SK-N-SH (cell line): ENCODE measurements at regions not wholly inside any gene's neighbourhood (a gene's known extent, or its start where the extent isn't known, plus 50 kb on each side); places are given as distances from the start of the nearest gene placed in this dataset.
"Not testable (repeated sequence)": the region's sequence is repeated elsewhere in the genome, so short reads cannot be mapped to it uniquely, and the experiment has no call there.

ENCODE experiments used
- CTCF ChIA-PET: fragments of 300-600, 350-600 bp; formaldehyde crosslinking; extraction: SDS; loops from one replicate; lab custom pipeline; 2021; lab: Yijun Ruan, JAX
- POLR2A ChIA-PET: fragments of 350-600 bp; sonication (Branson Sonifier 250); formaldehyde crosslinking; extraction: SDS; loops from one replicate; lab custom pipeline; 2020; ENCODE audit warnings: antibody characterized with exemption, inconsistent platforms; lab: Yijun Ruan, JAX
- DNase-seq: peaks from one replicate; pipeline ENCODE4 v3.0.0; 2012
- H2AFZ ChIP-seq: fragments of 200-600 bp; sonication (generic); 2 replicates; pipeline ENCODE4 v1.8.1; 2016; ENCODE audit warnings: antibody characterized with exemption, mild to moderate bottlenecking, low read depth
- H3F3A ChIP-seq: fragments of 200-600 bp; sonication (generic); replicated peaks from 2 replicates; pipeline ENCODE3; 2016; ENCODE audit warnings: antibody characterized with exemption, mild to moderate bottlenecking; ENCODE audit not compliant: insufficient read depth
- H3K27ac ChIP-seq, 2 experiments: fragments of 200-500 bp in 1 of 2; fragments of 200-600 bp in 1 of 2; sonication (Bioruptor generic) in 1 of 2; sonication (generic), shearing (Covaris generic) in 1 of 2; 2 replicates each; pipeline versions ENCODE4 v1.5.1 to v1.6.1; 2014 to 2016; ENCODE audit warnings: low read depth in 2 of 2, inconsistent platforms in 1 of 2, low read length in 1 of 2, mild to moderate bottlenecking in 1 of 2, mixed read lengths in 1 of 2
- H3K27me3 ChIP-seq: fragments of 200-600 bp; sonication (generic), shearing (Covaris generic); 2 replicates; pipeline ENCODE4 v1.6.1; 2016; ENCODE audit warnings: mixed run types; ENCODE audit not compliant: insufficient read depth
- H3K36me3 ChIP-seq, 2 experiments: fragments of 200-500 bp in 1 of 2; fragments of 200-600 bp in 1 of 2; sonication (Bioruptor generic) in 1 of 2; sonication (generic) in 1 of 2; replicated peaks in 1 of 2; 2 replicates each; pipeline versions ENCODE3 to v1.5.1; 2014 to 2016; ENCODE audit warnings: low read length in 1 of 2, mild to moderate bottlenecking in 1 of 2; ENCODE audit not compliant: insufficient read depth in 2 of 2, control insufficient read depth in 1 of 2
- H3K4me1 ChIP-seq, 2 experiments: fragments of 200-500 bp in 1 of 2; fragments of 200-600 bp in 1 of 2; sonication (Bioruptor generic) in 1 of 2; sonication (generic), shearing (Covaris generic) in 1 of 2; 2 replicates each; pipeline versions ENCODE4 v1.5.1 to v1.6.1; 2014 to 2016; ENCODE audit warnings: low read depth in 1 of 2, low read length in 1 of 2, mixed run types in 1 of 2; ENCODE audit not compliant: insufficient read depth in 2 of 2, control insufficient read depth in 1 of 2
- H3K4me2 ChIP-seq: fragments of 200-600 bp; sonication (generic), shearing (Covaris generic); 2 replicates; pipeline ENCODE4 v1.6.1; 2017; ENCODE audit warnings: mixed run types
- H3K4me3 ChIP-seq, 2 experiments: fragments of 200-500 bp in 1 of 2; fragments of 200-600 bp in 1 of 2; sonication (Bioruptor generic) in 1 of 2; sonication (generic), shearing (Covaris generic) in 1 of 2; 2 replicates each; pipeline versions ENCODE4 v1.5.1 to v1.8.1; 2014 to 2016; ENCODE audit warnings: low read depth in 2 of 2, inconsistent platforms in 1 of 2, low read length in 1 of 2, mild to moderate bottlenecking in 1 of 2, mixed read lengths in 1 of 2, moderate library complexity in 1 of 2
- H3K79me2 ChIP-seq: fragments of 200-600 bp; sonication (generic); 2 replicates; pipeline ENCODE4 v1.8.1; 2017; ENCODE audit warnings: mild to moderate bottlenecking; ENCODE audit not compliant: insufficient read depth
- H3K9ac ChIP-seq: fragments of 200-600 bp; sonication (generic); 2 replicates; pipeline ENCODE4 v1.6.1; 2017; ENCODE audit warnings: mixed run types
- H3K9me2 ChIP-seq: fragments of 200-600 bp; sonication (generic); 2 replicates; pipeline ENCODE4 v1.6.1; 2017; ENCODE audit warnings: mixed run types
- H3K9me3 ChIP-seq: fragments of 200-600 bp; sonication (generic); 2 replicates; pipeline ENCODE4 v1.6.1; 2017; ENCODE audit warnings: mixed run types, mild to moderate bottlenecking, moderate library complexity
- H4K20me1 ChIP-seq: fragments of 200-600 bp; sonication (generic); 2 replicates; pipeline ENCODE4 v1.6.1; 2017; ENCODE audit warnings: mild to moderate bottlenecking, mixed run types; ENCODE audit not compliant: insufficient read depth
- CHD2 ChIP-seq: fragments of 150-350 bp; IDR thresholded peaks from 2 replicates; pipeline ENCODE4 v1.6.1; 2018; ENCODE audit warnings: low read length; ENCODE audit not compliant: partially characterized antibody
- CTCF ChIP-seq: fragments of 200-600 bp; sonication (generic); IDR thresholded peaks from 2 replicates; pipeline ENCODE4 v1.6.1; 2017; ENCODE audit warnings: antibody characterized with exemption, mild to moderate bottlenecking, moderate library complexity
- EP300 ChIP-seq, 2 experiments: IDR thresholded peaks; 2 replicates each; pipeline versions ENCODE4 v1.4.0 to v1.6.1; 2012; ENCODE audit warnings: borderline replicate concordance in 1 of 2, low read depth in 1 of 2, low read length in 1 of 2
- FOXJ3 ChIP-seq: sonication (generic); formaldehyde crosslinking; IDR thresholded peaks from 2 replicates; pipeline ENCODE4 v1.5.1; 2020; ENCODE audit warnings: mild to moderate bottlenecking, missing genetic modification reagents
- IRF3 ChIP-seq: fragments of 150-350 bp; IDR thresholded peaks from 2 replicates; pipeline ENCODE4 v1.6.1; 2016; ENCODE audit warnings: mild to moderate bottlenecking, low read depth, low read length
- JUND ChIP-seq: IDR thresholded peaks from 2 replicates; pipeline ENCODE4 v1.4.0; 2012
- RCOR1 ChIP-seq: fragments of 150-350 bp; IDR thresholded peaks from 2 replicates; pipeline ENCODE4 v1.6.1; 2017; ENCODE audit warnings: antibody characterized with exemption, low read length
- USF2 ChIP-seq: fragments of 150-350 bp; IDR thresholded peaks from 2 replicates; pipeline ENCODE4 v1.6.1; 2017; ENCODE audit warnings: antibody characterized with exemption, low read length, low read depth, borderline replicate concordance
- YY1 ChIP-seq: IDR thresholded peaks from 2 replicates; pipeline ENCODE4 v1.4.0; 2012; ENCODE audit warnings: low read depth, mild to moderate bottlenecking
- WGBS: methylation state at CpG from one replicate; pipeline ENCODE4 v1.1.6; 2017; ENCODE audit warnings: low lambda C conversion rate; 5-methylcytosine and 5-hydroxymethylcytosine counted together

GRCh38 chr4:163736876-163737275 is 242.4 kb downstream of the TMA16 start:
- Histone ChIP-seq H3F3A (no peaks in the 10 kb centered on the region), H3K27ac (no peak overlapping the region), H3K4me1 (no peaks in the 10 kb centered on the region), H3K9ac (no peak overlapping the region), H3K4me3 (no peak overlapping the region), H3K27me3 (no peaks in the 10 kb centered on the region), H3K79me2 (no peaks in the 10 kb centered on the region), H4K20me1 (no peaks in the 10 kb centered on the region), H3K4me2 (no peak overlapping the region), H2AFZ (no peak overlapping the region), H3K9me2 (no peaks in the 10 kb centered on the region), H3K9me3 (no peaks in the 10 kb centered on the region), H3K36me3 (no peaks in the 10 kb centered on the region)
- ChIA-PET CTCF (no interaction called here), POLR2A (no interaction called here)
- TF ChIP-seq RCOR1 = no peak
- TF ChIP-seq YY1 = no peak
- no peak for TF ChIP-seq EP300 (IDR thresholded peaks at IDR 0.05; ENCODE audit: borderline replicate concordance in 1 of 2, low read depth in 1 of 2, low read length in 1 of 2)
- TF ChIP-seq CTCF = no peak
- TF ChIP-seq JUND = no peak
- TF ChIP-seq CHD2 = no peak
- TF ChIP-seq FOXJ3 (CRISPR knock-in tag) = no peak
- TF ChIP-seq IRF3 = no peak
- no peak for TF ChIP-seq USF2
- 4% methylated on average over 3 of the region's 3 CpGs for WGBS
- no peak for DNase-seq

DNA sequence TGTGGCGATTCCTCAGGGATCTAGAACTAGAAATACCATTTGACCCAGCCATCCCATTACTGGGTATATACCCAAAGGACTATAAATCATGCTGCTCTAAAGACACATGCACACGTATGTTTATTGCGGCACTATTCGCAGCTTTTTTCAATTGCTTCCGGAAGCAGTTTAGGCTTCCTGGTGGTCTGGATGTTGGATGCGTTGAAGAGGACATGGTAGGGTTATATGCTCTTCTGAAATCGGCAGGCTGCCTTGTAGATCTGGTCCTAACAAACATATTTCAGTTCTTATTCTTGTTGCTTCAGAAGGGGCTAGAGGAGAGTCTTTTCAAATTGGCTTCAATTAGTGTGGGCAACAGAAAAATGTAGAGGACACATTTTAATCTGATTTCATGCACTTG is 243.4 kb downstream of the TMA16 start:
- 52% methylated on average over 5 of the region's 7 CpGs for WGBS
- CTCF ChIA-PET, POLR2A ChIA-PET: not testable (repeated sequence)

More for the DNA sequence above, 243.4 kb downstream of the TMA16 start:
- H3K4me2 ChIP-seq, H2AFZ ChIP-seq, H4K20me1 ChIP-seq, H3K9me2 ChIP-seq, H3K4me3 ChIP-seq, H3K4me1 ChIP-seq, H3K9me3 ChIP-seq, H3F3A ChIP-seq, H3K27ac ChIP-seq, H3K79me2 ChIP-seq, DNase-seq, H3K9ac ChIP-seq, H3K27me3 ChIP-seq, H3K36me3 ChIP-seq: not testable (repeated sequence)
